Erythroblast (primary cell): ENCODE measurements at regions not wholly inside any gene's neighbourhood (a gene's known extent, or its start where the extent isn't known, plus 50 kb on each side); places are given as distances from the start of the nearest gene placed in this dataset.

Experiments
- DNase-seq, 2 experiments: peaks; one replicate each; lab custom pipeline; 2025; lab: John Stamatoyannopoulos, UW
- GATA1 ChIP-seq: IDR thresholded peaks from 2 replicates; pipeline ENCODE4 v1.6.1; 2011; ENCODE audit warnings: low read depth, mild to moderate bottlenecking, control low read depth, low read length, moderate library complexity
- POLR2A ChIP-seq: IDR thresholded peaks from 2 replicates; pipeline ENCODE4 v1.6.1; 2011; ENCODE audit warnings: mild to moderate bottlenecking, low read length

DNA sequence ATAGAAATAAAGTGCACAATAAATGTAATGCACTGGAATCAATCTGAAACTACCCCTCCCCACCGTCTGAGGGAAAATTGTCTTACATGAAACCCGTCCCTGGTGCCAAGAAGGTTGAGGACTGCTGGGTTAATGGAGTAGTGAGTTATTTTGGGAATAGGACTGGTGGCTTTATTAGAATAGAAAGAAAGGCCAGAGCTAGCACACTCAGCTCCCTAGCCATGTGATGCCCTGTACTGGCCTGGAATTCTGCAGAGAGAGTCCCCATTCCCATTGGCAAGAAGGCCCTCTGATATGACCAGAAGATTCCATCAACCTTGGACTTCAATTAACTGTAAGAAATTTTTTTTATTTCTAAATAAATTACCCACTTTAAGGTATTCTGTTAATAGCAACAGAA lies 393.5 kb upstream of the PCDH9 start:
- TF ChIP-seq POLR2A, result no peak
- TF ChIP-seq GATA1, result no peak
- DNase-seq, result no peak

DNA sequence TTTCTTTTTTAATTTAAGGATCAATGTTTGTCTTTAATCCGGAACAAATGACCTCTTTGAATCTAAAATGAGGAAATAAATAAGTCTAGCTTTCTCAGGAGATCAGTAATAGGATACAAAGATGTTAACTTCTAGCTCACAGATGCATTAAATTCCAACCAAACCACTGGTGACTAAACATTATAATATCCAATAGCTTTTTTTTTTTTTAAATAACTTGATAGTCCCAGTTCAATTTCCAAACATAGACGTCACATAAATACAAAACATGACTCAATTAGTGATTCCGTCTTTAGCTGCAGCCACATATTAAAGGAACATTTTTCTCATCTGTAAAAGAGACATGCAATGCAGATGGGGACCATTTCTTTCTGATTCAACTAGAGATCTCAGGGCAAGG lies 390.5 kb upstream of the PCDH9 start:
- TF ChIP-seq POLR2A, result no peak
- no peak for TF ChIP-seq GATA1
- DNase-seq, result no peak

DNA sequence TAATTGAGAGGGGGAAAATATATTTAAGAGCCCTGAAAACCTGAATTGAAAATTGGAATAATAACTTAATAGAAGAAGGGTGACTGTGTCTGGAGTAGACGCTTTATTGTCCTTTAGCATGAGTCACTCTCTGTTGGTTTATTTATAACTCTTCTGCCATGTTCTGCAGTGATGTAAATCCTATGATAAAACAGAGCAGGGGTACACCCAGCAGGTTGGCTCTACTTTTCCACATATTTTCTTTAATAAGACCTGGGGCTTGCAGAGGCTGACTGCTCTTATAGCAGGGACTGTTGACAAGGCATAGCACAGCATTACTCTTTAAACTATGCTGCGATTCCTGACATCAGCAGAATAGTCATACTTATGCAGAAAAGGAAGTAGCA lies 389.9 kb upstream of the PCDH9 start:
- DNase-seq, result no peak
- TF ChIP-seq GATA1 (no peak), POLR2A (no peak)

DNA sequence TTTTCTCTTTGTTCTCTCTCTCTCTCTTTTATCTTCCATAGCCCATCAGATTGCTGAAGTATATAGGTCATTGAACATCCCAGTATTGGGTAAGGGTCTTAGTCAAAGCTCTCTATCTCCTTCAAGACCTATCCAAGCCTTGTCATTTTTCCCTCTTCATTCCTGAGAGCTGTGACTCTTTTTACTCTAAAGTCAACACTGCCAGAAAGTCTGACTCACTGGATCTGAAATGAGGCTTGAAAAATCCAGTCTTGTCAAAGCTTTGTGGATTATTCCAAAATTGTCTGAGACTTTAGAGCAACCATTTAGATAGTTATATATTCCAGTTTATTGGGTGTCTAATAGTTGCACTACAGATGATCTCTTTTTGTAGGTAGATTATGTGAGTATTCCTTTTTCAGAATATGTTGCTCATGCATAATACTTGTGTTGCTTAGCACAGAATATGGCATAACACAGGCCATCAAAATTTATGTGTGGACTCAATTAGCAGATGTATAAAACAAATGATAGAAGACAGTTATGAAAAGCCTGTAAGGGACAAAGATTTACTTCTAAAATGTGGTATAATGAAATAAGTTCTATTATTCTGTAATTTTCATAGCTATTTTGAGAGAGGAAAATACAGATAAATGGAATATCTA lies 389.3 kb upstream of the PCDH9 start:
- TF ChIP-seq POLR2A, result no peak
- TF ChIP-seq GATA1, result no peak
- DNase-seq, result no peak

DNA sequence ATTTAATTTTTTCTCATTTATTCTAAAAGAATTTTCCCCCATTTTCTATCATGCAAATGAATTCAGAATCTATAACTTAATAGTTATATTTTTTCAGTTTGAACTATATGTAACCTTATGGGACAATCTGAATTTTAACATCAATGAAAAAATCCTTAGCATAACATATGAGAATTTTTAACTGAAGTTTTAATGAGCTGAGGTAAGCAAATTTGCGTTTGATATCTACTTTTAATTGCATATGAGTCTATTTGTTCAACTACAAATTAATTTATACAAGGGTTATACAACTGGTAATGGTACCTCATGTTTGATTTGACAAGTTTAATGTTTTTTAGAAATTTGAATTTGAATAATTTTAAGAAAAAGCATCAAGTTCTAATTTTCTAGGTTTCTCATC lies 384.4 kb upstream of the PCDH9 start:
- TF ChIP-seq GATA1 (no peak), POLR2A (no peak)

DNA sequence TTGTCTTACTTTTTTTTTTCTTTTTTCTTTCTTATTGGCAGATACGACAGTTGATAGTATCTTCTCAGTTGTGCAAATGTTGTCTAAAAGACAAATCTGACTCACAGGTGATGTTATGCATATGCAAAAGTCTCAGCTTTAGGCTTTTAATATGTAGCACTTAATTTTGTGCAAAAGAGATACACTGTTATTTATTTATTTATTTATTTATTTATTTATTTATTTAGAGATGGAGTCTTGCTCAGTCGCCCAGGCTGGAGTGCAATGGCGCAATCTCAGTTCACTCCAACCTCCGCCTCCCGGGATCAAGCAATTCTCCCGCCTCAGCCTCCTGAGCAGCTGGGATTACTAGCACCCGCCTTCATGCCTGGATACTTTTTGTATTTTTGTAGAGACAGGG lies 383.9 kb upstream of the PCDH9 start:
- DNase-seq, result no peak
- TF ChIP-seq GATA1 (no peak), POLR2A (no peak)

More for the DNA sequence above, 384.4 kb upstream of the PCDH9 start:
- no peak for DNase-seq

DNA sequence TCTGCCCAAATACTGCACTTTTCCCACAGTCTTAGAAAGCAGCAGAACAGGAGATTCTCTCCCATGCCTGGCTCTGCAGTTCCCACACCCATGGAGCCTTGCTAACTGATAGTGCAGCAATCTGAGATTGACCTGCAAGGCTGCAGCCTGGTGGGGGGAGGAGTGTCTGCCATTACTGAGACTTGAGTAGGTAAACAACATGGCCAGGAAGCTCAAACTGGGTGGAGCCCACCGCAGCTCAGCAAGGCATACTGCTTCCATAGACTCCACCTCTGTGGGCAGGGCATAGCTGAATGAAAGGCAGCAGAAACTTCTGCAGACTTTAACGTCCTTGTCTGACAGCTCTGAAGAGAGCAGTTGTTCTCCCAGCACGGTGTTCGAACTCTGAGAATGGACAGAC lies 358.5 kb upstream of the PCDH9 start:
- TF ChIP-seq POLR2A, result no peak
- no peak for TF ChIP-seq GATA1

DNA sequence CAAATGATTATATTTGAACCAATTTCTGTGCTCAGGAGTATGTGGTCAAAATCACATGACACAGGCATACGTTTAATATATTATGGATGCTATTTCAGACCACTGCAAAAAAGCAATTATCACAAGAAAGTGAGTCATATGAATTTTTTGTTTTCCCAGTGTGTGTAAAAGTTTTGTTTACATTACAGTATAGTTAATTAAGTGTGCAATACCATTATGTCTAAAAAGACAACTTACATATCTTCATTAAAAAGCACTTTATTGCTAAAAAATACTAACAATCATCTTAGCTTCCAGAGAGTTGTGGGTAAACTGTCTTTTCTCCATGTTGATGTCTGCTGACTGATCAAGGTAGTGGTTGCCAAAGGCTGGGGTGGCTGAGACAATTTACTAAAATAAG lies 347.2 kb upstream of the PCDH9 start:
- TF ChIP-seq POLR2A (no peak), GATA1 (no peak)
- no peak for DNase-seq

More for the DNA sequence above, 358.5 kb upstream of the PCDH9 start:
- DNase-seq, result no peak

DNA sequence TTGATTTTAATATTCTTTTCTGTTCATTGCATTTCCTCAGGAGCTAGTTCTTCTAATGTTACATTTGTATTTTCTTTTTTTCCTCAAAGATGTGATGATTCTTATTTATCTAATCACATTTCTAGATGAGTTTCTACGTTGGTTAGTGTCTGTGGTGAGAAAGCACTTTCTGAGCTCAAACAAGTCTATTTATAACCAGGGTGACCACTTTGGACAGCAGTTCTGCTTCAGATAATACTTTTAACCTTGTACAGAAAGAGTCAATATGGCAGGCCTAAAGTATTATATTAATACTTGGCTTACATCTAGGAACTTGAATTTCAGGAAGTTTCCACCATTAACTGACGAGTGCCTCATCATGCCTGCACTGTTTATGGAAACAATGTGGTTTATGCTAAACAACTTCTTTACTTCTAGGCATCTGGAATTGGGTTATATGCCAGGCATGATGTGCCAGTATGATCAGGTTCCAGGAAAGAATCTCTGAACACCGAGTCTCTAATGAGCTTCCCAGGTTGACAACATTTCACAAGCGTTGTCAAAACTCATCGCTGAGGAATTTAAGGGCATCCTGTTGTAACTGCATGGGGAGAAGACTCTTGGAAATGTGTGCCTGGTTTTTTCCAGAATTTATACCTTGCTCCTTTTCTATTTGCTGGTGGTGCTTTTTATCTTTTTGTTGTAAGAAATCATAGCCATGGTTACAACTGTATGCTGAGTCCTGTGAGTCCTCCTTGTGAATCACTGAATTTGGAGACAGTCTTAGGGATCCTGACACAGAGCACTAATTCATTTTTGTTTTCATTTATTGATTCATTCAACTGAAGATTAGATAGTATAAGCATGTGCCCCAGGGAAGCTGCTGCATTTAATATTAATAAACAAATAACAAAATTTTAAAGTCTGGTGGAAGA lies 344.4 kb upstream of the PCDH9 start:
- DNase-seq, result no peak

DNA sequence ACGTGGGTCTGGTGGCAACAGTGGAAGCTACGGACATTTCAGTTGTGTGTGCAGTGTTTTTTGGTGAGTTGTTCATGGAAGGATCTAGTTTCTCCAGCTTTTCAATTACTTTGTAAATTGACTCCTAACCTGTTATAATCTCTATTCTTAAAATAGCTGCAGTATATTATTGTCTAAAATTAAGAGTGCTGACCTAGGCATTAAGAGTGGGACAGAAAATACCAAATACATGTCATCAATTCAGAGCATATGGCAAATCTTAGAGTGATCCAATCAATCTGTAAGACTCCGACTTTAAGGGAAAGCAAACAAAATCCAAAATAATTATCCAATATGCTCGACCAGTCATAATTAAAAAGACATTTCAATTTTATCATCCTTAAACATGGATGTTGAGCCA lies 338.1 kb upstream of the PCDH9 start:
- TF ChIP-seq GATA1 (no peak), POLR2A (no peak)
- no peak for DNase-seq

More for the DNA sequence above, 344.4 kb upstream of the PCDH9 start:
- no peak for TF ChIP-seq POLR2A
- no peak for TF ChIP-seq GATA1

DNA sequence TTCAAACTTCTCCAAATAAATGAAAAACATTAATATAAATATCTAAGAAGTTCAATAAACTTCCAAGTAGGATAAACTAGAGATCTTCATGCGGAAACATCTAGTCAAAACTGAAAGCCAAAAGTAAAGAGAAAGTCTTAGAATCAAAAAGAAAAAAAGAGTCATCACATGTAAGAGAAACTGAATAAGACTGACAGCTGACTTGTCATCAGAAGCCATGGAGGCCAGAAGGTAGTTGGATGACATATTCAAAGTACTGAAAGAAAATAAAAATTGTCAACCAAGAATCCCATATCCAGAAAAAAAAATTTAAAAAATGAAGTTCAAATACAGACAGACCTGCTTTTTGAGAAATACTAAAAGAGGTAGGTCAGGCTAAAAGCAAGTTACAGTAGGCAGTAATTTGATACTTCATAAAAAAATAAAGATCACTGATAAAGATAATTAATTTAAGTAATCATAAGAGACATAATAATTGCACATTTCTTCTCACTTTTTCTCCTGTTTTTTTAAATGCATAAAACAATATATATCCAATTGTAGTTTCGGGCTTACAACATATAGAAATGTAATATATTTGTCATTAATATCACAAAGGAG lies 327.6 kb upstream of the PCDH9 start:
- TF ChIP-seq POLR2A (no peak), GATA1 (no peak)
- peak in 1 of 2 experiments; percentile 1 for DNase-seq

DNA sequence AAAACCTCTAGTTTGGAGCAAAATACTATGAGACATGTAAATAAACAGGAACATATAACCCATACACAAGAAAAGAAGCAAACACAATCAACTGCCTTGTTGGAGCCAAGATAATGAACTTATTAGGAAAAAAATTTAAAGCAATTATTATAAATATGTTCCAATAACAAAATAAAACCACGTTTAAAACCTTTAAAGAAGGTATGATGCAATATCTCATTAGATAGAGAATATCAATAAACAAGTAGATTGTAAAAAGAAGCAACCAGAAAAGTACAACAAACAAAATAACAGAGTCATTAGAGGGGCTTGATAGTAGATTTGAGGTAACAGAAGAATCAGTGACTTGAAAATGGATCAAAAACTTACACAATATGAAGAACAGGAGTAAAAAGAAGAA lies 327.0 kb upstream of the PCDH9 start:
- TF ChIP-seq POLR2A, result no peak
- no peak for TF ChIP-seq GATA1
- DNase-seq, result no peak

DNA sequence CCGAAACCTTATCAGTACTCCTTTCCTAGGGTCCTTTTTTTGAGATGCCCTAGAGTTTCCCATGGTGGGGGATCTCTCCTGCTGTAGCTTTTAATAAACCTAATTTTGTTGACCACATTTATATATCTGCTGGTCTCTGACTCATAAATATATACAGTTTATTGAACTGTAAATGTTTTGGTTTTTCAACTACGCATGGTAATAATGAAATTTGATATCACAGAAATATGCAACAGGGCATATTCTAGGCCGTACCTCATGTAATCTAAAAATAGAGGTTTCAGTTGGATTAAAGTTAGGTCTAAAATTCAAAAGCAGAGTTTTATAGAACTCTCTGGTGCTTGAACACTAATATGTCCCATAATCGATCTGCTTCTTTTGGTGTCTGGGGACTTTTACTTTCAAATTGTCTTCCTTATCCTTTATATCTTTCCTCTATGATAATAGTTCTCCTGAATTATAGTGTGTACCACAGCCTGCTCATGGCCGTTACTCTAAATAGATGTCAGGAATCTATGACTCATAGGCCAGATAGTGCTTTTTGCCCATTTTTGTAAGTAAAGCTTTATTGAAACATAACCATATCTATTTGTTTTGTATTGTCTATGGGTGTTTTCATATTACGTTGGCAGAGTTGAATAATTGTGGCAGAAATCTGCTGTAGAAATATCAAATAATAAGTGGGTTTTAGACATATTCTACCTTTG lies 324.8 kb upstream of the PCDH9 start:
- TF ChIP-seq GATA1 (no peak), POLR2A (no peak)
- no peak for DNase-seq
